IMR-90 (cell line): ENCODE measurements at regions not wholly inside any gene's neighbourhood (a gene's known extent, or its start where the extent isn't known, plus 50 kb on each side); places are given as distances from the start of the nearest gene placed in this dataset.

Experiments used
- ATAC-seq: fragments of 200-7000 bp; cut with Tn5 transposase; 2 replicates; pipeline ENCODE4 v1.9.1; 2020; ENCODE audit warnings: low read depth, mild to moderate bottlenecking, moderate library complexity
- BruUV-seq: library from RNA; stranded (reverse); fragments of 400-500 nt; replicated peaks from 2 replicates; lab custom pipeline; 2021; lab: Mats Ljungman, UMichigan
- CTCF ChIA-PET: fragments of 300-600 bp; formaldehyde crosslinking; extraction: SDS; loops from one replicate; lab custom pipeline; 2021; ENCODE audit warnings: antibody characterized with exemption; lab: Yijun Ruan, JAX
- POLR2A ChIA-PET: fragments of 300-600 bp; sonication (Branson Sonifier 250); formaldehyde crosslinking; loops from one replicate; lab custom pipeline; 2022; ENCODE audit warnings: antibody characterized with exemption; ENCODE audit not compliant: unreplicated experiment; lab: Charles Lee
- DNase-seq: peaks from one replicate; pipeline ENCODE4 v3.0.0; 2013
- H2AFZ ChIP-seq: replicated peaks from 2 replicates; pipeline ENCODE3; 2013; ENCODE audit warnings: low read length, mild to moderate bottlenecking; ENCODE audit not compliant: poor library complexity
- H2AK5ac ChIP-seq: 2 replicates; pipeline ENCODE4 v1.6.1; 2013; ENCODE audit warnings: low read depth, low read length, inconsistent platforms
- H2AK9ac ChIP-seq: replicated peaks from 2 replicates; pipeline ENCODE3; 2013; ENCODE audit warnings: mild to moderate bottlenecking, low read depth, low read length, moderate library complexity; ENCODE audit not compliant: poor library complexity
- H2BK120ac ChIP-seq: 2 replicates; pipeline ENCODE4 v1.6.1; 2013; ENCODE audit warnings: low read depth, low read length, inconsistent platforms
- H2BK15ac ChIP-seq: 3 replicates; pipeline ENCODE4 v1.6.1; 2013; ENCODE audit warnings: low read depth, low read length, inconsistent platforms
- H2BK20ac ChIP-seq: 2 replicates; pipeline ENCODE4 v1.6.1; 2013; ENCODE audit warnings: low read depth, mild to moderate bottlenecking, inconsistent platforms, low read length, moderate library complexity
- H2BK5ac ChIP-seq: 2 replicates; pipeline ENCODE4 v1.6.1; 2013; ENCODE audit warnings: mild to moderate bottlenecking, low read depth, low read length, inconsistent platforms; ENCODE audit not compliant: poor library complexity, severe bottlenecking
- H3K14ac ChIP-seq: replicated peaks from 2 replicates; pipeline ENCODE4 v1.6.1; 2013; ENCODE audit warnings: low read depth, low read length, inconsistent platforms
- H3K18ac ChIP-seq: 2 replicates; pipeline ENCODE4 v1.6.1; 2013; ENCODE audit warnings: low read depth, low read length, control low read depth
- H3K23ac ChIP-seq: 2 replicates; pipeline ENCODE4 v1.6.1; 2013; ENCODE audit warnings: low read depth, low read length, inconsistent platforms
- H3K27ac ChIP-seq: 2 replicates; pipeline ENCODE4 v1.5.1; 2013; ENCODE audit warnings: mild to moderate bottlenecking, control low read depth, low read length; ENCODE audit not compliant: insufficient read depth
- H3K27me3 ChIP-seq: 2 replicates; pipeline ENCODE4 v1.6.1; 2013; ENCODE audit warnings: low read length; ENCODE audit not compliant: control insufficient read depth, insufficient read depth
- H3K36me3 ChIP-seq: 2 replicates; pipeline ENCODE4 v1.6.1; 2013; ENCODE audit warnings: low read length, mixed read lengths; ENCODE audit not compliant: control insufficient read depth, insufficient read depth
- H3K4ac ChIP-seq: 2 replicates; pipeline ENCODE4 v1.6.1; 2013; ENCODE audit warnings: low read depth, low read length, inconsistent platforms
- H3K4me1 ChIP-seq: 2 replicates; pipeline ENCODE4 v1.6.1; 2013; ENCODE audit warnings: low read length, mixed read lengths; ENCODE audit not compliant: control insufficient read depth, insufficient read depth
- H3K4me2 ChIP-seq: 2 replicates; pipeline ENCODE4 v1.6.1; 2013; ENCODE audit warnings: low read depth, mild to moderate bottlenecking, control low read depth, low read length, moderate library complexity
- H3K4me3 ChIP-seq: 2 replicates; pipeline ENCODE4 v1.5.1; 2013; ENCODE audit warnings: low read depth, mild to moderate bottlenecking, control low read depth, low read length, moderate library complexity; ENCODE audit not compliant: insufficient read depth
- H3K56ac ChIP-seq: 2 replicates; pipeline ENCODE4 v1.6.1; 2013; ENCODE audit warnings: low read length, inconsistent platforms; ENCODE audit not compliant: insufficient read depth; ENCODE audit errors: extremely low read depth
- H3K79me1 ChIP-seq, 2 experiments: 2 replicates each; pipeline ENCODE4 v1.6.1; 2013; ENCODE audit warnings: low read length in 2 of 2, inconsistent platforms in 1 of 2, low read depth in 1 of 2
- H3K9ac ChIP-seq: 2 replicates; pipeline ENCODE4 v1.6.1; 2013; ENCODE audit warnings: low read depth, low read length, control low read depth
- H3K9me1 ChIP-seq: 2 replicates; pipeline ENCODE4 v1.6.1; 2013; ENCODE audit warnings: low read length, inconsistent platforms; ENCODE audit not compliant: insufficient read depth
- H3K9me3 ChIP-seq: 2 replicates; pipeline ENCODE4 v1.6.1; 2013; ENCODE audit warnings: low read length; ENCODE audit not compliant: control insufficient read depth, insufficient read depth
- H4K20me1 ChIP-seq: 2 replicates; pipeline ENCODE4 v1.6.1; 2013; ENCODE audit warnings: low read length, inconsistent platforms; ENCODE audit not compliant: insufficient read depth
- H4K5ac ChIP-seq: 2 replicates; pipeline ENCODE4 v1.6.1; 2013; ENCODE audit warnings: mild to moderate bottlenecking, low read depth, low read length, control low read depth
- H4K8ac ChIP-seq, 2 experiments: 2 replicates each; pipeline ENCODE4 v1.6.1; 2013; ENCODE audit warnings: low read depth in 2 of 2, low read length in 2 of 2, control low read depth in 1 of 2, inconsistent platforms in 1 of 2
- H4K91ac ChIP-seq: 2 replicates; pipeline ENCODE4 v1.6.1; 2013; ENCODE audit warnings: low read depth, low read length, inconsistent platforms; ENCODE audit not compliant: insufficient read depth
- CEBPB ChIP-seq: IDR thresholded peaks from 2 replicates; pipeline ENCODE4 v1.6.1; 2012; ENCODE audit warnings: low read depth, low read length, improper control_type of control experiment
- CHD1 ChIP-seq: IDR thresholded peaks from 2 replicates; pipeline ENCODE4 v1.6.1; 2012; ENCODE audit warnings: low read depth, low read length, improper control_type of control experiment
- CTCF ChIP-seq: conservative IDR thresholded peaks from 2 replicates; pipeline ENCODE4 v1.5.1; 2012; ENCODE audit warnings: mild to moderate bottlenecking, low read depth, low read length, improper control_type of control experiment
- MAFK ChIP-seq: IDR thresholded peaks from 2 replicates; pipeline ENCODE4 v1.6.1; 2012; ENCODE audit warnings: low read depth, low read length, improper control_type of control experiment
- MAZ ChIP-seq: IDR thresholded peaks from 2 replicates; pipeline ENCODE4 v1.6.1; 2012; ENCODE audit warnings: low read depth, mild to moderate bottlenecking, low read length, improper control_type of control experiment, moderate library complexity, borderline replicate concordance
- MXI1 ChIP-seq: IDR thresholded peaks from 2 replicates; pipeline ENCODE4 v1.6.1; 2012; ENCODE audit warnings: low read depth, mild to moderate bottlenecking, low read length, moderate library complexity, borderline replicate concordance
- POLR2A ChIP-seq: IDR thresholded peaks from 2 replicates; pipeline ENCODE4 v1.6.1; 2012; ENCODE audit warnings: mild to moderate bottlenecking, low read depth, low read length
- RAD21 ChIP-seq: IDR thresholded peaks from 2 replicates; pipeline ENCODE4 v1.6.1; 2012; ENCODE audit warnings: low read length, improper control_type of control experiment
- RFX5 ChIP-seq: IDR thresholded peaks from 2 replicates; pipeline ENCODE4 v1.8.0; 2012; ENCODE audit warnings: low read depth, mild to moderate bottlenecking, low read length, moderate library complexity
- SMC3 ChIP-seq: fragments of 150-350 bp; IDR thresholded peaks from 2 replicates; pipeline ENCODE4 v1.6.1; 2016; ENCODE audit warnings: low read depth, mild to moderate bottlenecking, antibody characterized with exemption, low read length, moderate library complexity
- WGBS, 2 experiments: methylation state at CpG; one replicate each; pipeline versions ENCODE4 v1.1.5 to v1.1.7; 2013; ENCODE audit warnings: missing lambda C conversion rate in 2 of 2; ENCODE audit not compliant: insufficient read length in 1 of 2; ENCODE audit errors: extremely low coverage in 2 of 2; 5-methylcytosine and 5-hydroxymethylcytosine counted together
- dilution Hi-C: fragments of 300-500 bp; cut with HindIII; formaldehyde crosslinking; loops from one replicate; pipeline ENCODE4 v1.14.3; 2018; ENCODE audit warnings: low sequenced_read_pairs; ENCODE audit not compliant: unreplicated experiment
- in situ Hi-C: fragments of 300-500 bp; cut with MboI; formaldehyde crosslinking; loops from 3 replicates; pipeline ENCODE4 v1.14.3; 2019; ENCODE audit warnings: low sequenced_read_pairs, inconsistent platforms, mixed read lengths
- intact Hi-C: fragments of 100-400 bp; cut with micrococcal nuclease; formaldehyde crosslinking; loops from 2 replicates; pipeline ENCODE4 v1.10.0; 2022

- no peak overlapping the region for H2BK20ac ChIP-seq
- no peak overlapping the region for H2BK15ac ChIP-seq
- no peaks in the 10 kb centered on the region for H3K79me1 ChIP-seq
- H3K4me1 ChIP-seq, result no peaks in the 10 kb centered on the region
- no peaks in the 10 kb centered on the region for H3K9me3 ChIP-seq
- ChIA-PET CTCF (no interaction called here), POLR2A (no interaction called here)
- H3K56ac ChIP-seq, result no peak overlapping the region
- intact Hi-C loops (no loop called here), dilution Hi-C loops (no loop called here), in situ Hi-C loops (no loop called here)
- no peak overlapping the region for H2AK5ac ChIP-seq
- H3K36me3 ChIP-seq, result no peaks in the 10 kb centered on the region
- H4K20me1 ChIP-seq, result no peaks in the 10 kb centered on the region
- H4K91ac ChIP-seq, result no peak overlapping the region
- H3K9ac ChIP-seq, result no peak overlapping the region
- H3K14ac ChIP-seq, result no peak overlapping the region
- H3K27me3 ChIP-seq, result no peaks in the 10 kb centered on the region
- H3K9me1 ChIP-seq, result no peaks in the 10 kb centered on the region
- TF ChIP-seq RFX5 (no peak), POLR2A (no peak), CHD1 (no peak), RAD21 (no peak), CEBPB (no peak), MAFK (no peak), CTCF (no peak), SMC3 (no peak), MAZ (no peak), MXI1 (no peak)
- no peak overlapping the region for H3K27ac ChIP-seq
- no peak overlapping the region for H2AK9ac ChIP-seq
- no TSS peak for BruUV-seq
- H2BK120ac ChIP-seq, result no peak overlapping the region
- no peak overlapping the region for H2AFZ ChIP-seq
- WGBS, 2 experiments, result 53% methylated on average over 5 of the region's 10 CpGs; no CpG with 5 or more reads in 1 of the 2 experiments
- H4K5ac ChIP-seq, result no peak overlapping the region
- H3K4me2 ChIP-seq, result no peak overlapping the region
- H2BK5ac ChIP-seq, result no peak overlapping the region
- no peak overlapping the region for H3K4me3 ChIP-seq
- no peak overlapping the region for H3K18ac ChIP-seq
- ATAC-seq (no peak), DNase-seq (no peak)
- H4K8ac ChIP-seq, result no peak overlapping the region
- no peak overlapping the region for H3K4ac ChIP-seq
- H3K23ac ChIP-seq, result no peak overlapping the region
Measured at GRCh38 chr3:158005391-158006100, 100.7 kb downstream of the SHOX2 start.
